Stimulated activated CD8-positive, alpha-beta memory T cell treated with anti-CD3 and anti-CD28 coated beads, Interleukin-7, amount 100 ng/mL, for 24 hours (primary cell): ENCODE measurements at regions not wholly inside any gene's neighbourhood (a gene's known extent, or its start where the extent isn't known, plus 50 kb on each side); places are given as distances from the start of the nearest gene placed in this dataset.

ENCODE experiments used
- DNase-seq: peaks from one replicate; pipeline ENCODE4 v3.0.0-alpha.2; 2020; ENCODE audit warnings: low read depth

GRCh38 chr13:99911965-99912566 lies 59.5 kb downstream of the ZIC5 start:
- no peak for DNase-seq

- DNase-seq, result no peak
These were observed 60.2 kb downstream of the ZIC5 start for GRCh38 chr13:99911069-99911964.

GRCh38 chr13:99909836-99910619 lies 61.5 kb downstream of the ZIC5 start:
- no peak for DNase-seq

GRCh38 chr13:99909097-99909835 lies 62.3 kb downstream of the ZIC5 start:
- DNase-seq, result no peak

- no peak for DNase-seq
These were observed 63.3 kb downstream of the ZIC5 start for GRCh38 chr13:99908140-99908803.

- no peak for DNase-seq
These were observed 63.9 kb downstream of the ZIC5 start for GRCh38 chr13:99907627-99908026.

- DNase-seq, result no peak
These were observed 64.5 kb downstream of the ZIC5 start for GRCh38 chr13:99907038-99907437.

GRCh38 chr13:99905814-99906213 lies 65.8 kb downstream of the ZIC5 start:
- no peak for DNase-seq

GRCh38 chr13:99905224-99905623 lies 66.3 kb downstream of the ZIC5 start:
- no peak for DNase-seq

GRCh38 chr13:99903140-99903539 lies 68.4 kb downstream of the ZIC5 start:
- no peak for DNase-seq

- no peak for DNase-seq
These were observed 68.9 kb downstream of the ZIC5 start for GRCh38 chr13:99902657-99903056.

- no peak for DNase-seq
These were observed 70.6 kb downstream of the ZIC5 start for GRCh38 chr13:99900960-99901359.

GRCh38 chr13:99898421-99898820 lies 73.1 kb downstream of the ZIC5 start:
- DNase-seq, result no peak

- DNase-seq, result no peak
These were observed 74.5 kb downstream of the ZIC5 start for GRCh38 chr13:99897076-99897440.

GRCh38 chr13:99896369-99897075 lies 75.0 kb downstream of the ZIC5 start:
- DNase-seq, result no peak

GRCh38 chr13:99895444-99896368 lies 75.9 kb downstream of the ZIC5 start:
- no peak for DNase-seq

GRCh38 chr13:99894840-99895443 lies 76.6 kb downstream of the ZIC5 start:
- DNase-seq, result no peak

- no peak for DNase-seq
These were observed 77.3 kb downstream of the ZIC5 start for GRCh38 chr13:99894105-99894839.

GRCh38 chr13:99893567-99893966 lies 78.0 kb downstream of the ZIC5 start:
- DNase-seq, result no peak
